NCI-H2171 treated with DMSO at 0.1 percent for 48 hours (cell line): ENCODE measurements at regions not wholly inside any gene's neighbourhood (a gene's known extent, or its start where the extent isn't known, plus 50 kb on each side); places are given as distances from the start of the nearest gene placed in this dataset.

Experiments
- DNase-seq: peaks from one replicate; lab custom pipeline; 2025; lab: John Stamatoyannopoulos, UW

- no peak for DNase-seq
Observed at GRCh38 chr3:9301091-9301490, 51.6 kb upstream of the SRGAP3 start.

GRCh38 chr3:9301798-9302197, 52.4 kb upstream of the SRGAP3 start:
- DNase-seq: no peak

- DNase-seq: peak; percentile 92
Observed at GRCh38 chr3:9302425-9303181, 53.2 kb upstream of the SRGAP3 start.

- DNase-seq: no peak
Observed at GRCh38 chr3:9308298-9308990, 54.4 kb upstream of the THUMPD3 start.

GRCh38 chr3:9310043-9310442, 52.8 kb upstream of the THUMPD3 start:
- DNase-seq: no peak

- DNase-seq: no peak
Observed at GRCh38 chr3:9311228-9311627, 51.6 kb upstream of the THUMPD3 start.
